GM06990 (cell line): ENCODE measurements at regions not wholly inside any gene's neighbourhood (a gene's known extent, or its start where the extent isn't known, plus 50 kb on each side); places are given as distances from the start of the nearest gene placed in this dataset.

ENCODE experiments used
- DNase-seq: peaks from one replicate; pipeline ENCODE4 v3.0.0-alpha.2; 2011; ENCODE audit not compliant: insufficient read length; ENCODE audit errors: extremely low read depth
- H3K27me3 ChIP-seq: replicated peaks from 2 replicates; pipeline ENCODE4 v1.6.0; 2011; ENCODE audit warnings: low read length; ENCODE audit not compliant: control insufficient read depth, insufficient read depth
- H3K36me3 ChIP-seq: 2 replicates; pipeline ENCODE4 v1.5.1; 2011; ENCODE audit warnings: low read length; ENCODE audit not compliant: control insufficient read depth, insufficient read depth
- H3K4me3 ChIP-seq: replicated peaks from 2 replicates; pipeline ENCODE4 v1.5.1; 2011; ENCODE audit warnings: low read depth, mild to moderate bottlenecking, control low read depth, low read length
- CTCF ChIP-seq: IDR thresholded peaks from 2 replicates; pipeline ENCODE4 v1.5.1; 2011; ENCODE audit warnings: low read length, control low read depth, mild to moderate bottlenecking, inconsistent platforms; ENCODE audit not compliant: insufficient read depth, poor library complexity, severe bottlenecking

- TF ChIP-seq CTCF, result no peak
- DNase-seq, result no peak
- no peaks in the 10 kb centered on the region for H3K36me3 ChIP-seq
- no peaks in the 10 kb centered on the region; the same call in 1 of the 2 replicates for H3K27me3 ChIP-seq
- H3K4me3 ChIP-seq, result no peak overlapping the region
Measured at GRCh38 chr2:65739927-65740326, 307.5 kb upstream of the SPRED2 start.

GRCh38 chr2:65737452-65738011 is 305.1 kb upstream of the SPRED2 start:
- H3K36me3 ChIP-seq, result no peaks in the 10 kb centered on the region
- H3K27me3 ChIP-seq, result no peaks in the 10 kb centered on the region; the same call in 1 of the 2 replicates
- H3K4me3 ChIP-seq, result no peak overlapping the region
- DNase-seq, result no peak
- no peak for TF ChIP-seq CTCF

- no peak overlapping the region for H3K4me3 ChIP-seq
- DNase-seq, result no peak
- H3K27me3 ChIP-seq, result peaks cover 1% of the 10 kb centered on the region
- H3K36me3 ChIP-seq, result no peaks in the 10 kb centered on the region
- no peak for TF ChIP-seq CTCF
Measured at GRCh38 chr2:65731476-65731875, 299.1 kb upstream of the SPRED2 start.

- DNase-seq, result no peak
- TF ChIP-seq CTCF, result no peak
- no peaks in the 10 kb centered on the region for H3K36me3 ChIP-seq
- no peak overlapping the region for H3K4me3 ChIP-seq
- peaks cover 1% of the 10 kb centered on the region; the same call in 1 of the 2 replicates for H3K27me3 ChIP-seq
Measured at GRCh38 chr2:65730186-65730585, 297.8 kb upstream of the SPRED2 start.

- H3K4me3 ChIP-seq, result no peak overlapping the region
- H3K36me3 ChIP-seq, result no peaks in the 10 kb centered on the region
- no peak for TF ChIP-seq CTCF
- peaks cover 1% of the 10 kb centered on the region; the same call in 1 of the 2 replicates for H3K27me3 ChIP-seq
- DNase-seq, result no peak
Measured at GRCh38 chr2:65729246-65729645, 296.8 kb upstream of the SPRED2 start.
